Heart right ventricle (tissue), 16 donors: ENCODE measurements at regions not wholly inside any gene's neighbourhood (a gene's known extent, or its start where the extent isn't known, plus 50 kb on each side); places are given as distances from the start of the nearest gene placed in this dataset.

ENCODE experiments used
- ATAC-seq, 8 donors: fragments of 200-7000 bp; cut with Tn5 transposase; one replicate each; pipeline ENCODE4 v1.9.1; 2020; ENCODE audit warnings: mild to moderate bottlenecking in 8 of 8, moderate library complexity in 8 of 8, moderate number of reproducible peaks in 1 of 8
- DNase-seq, 2 donors: peaks; one replicate each; pipeline ENCODE4 v3.0.0-alpha.2; 2020
- H3K27ac ChIP-seq, 10 donors: fragments of 200-600 bp; sonication (generic) in 2 of 10; one replicate each; pipeline versions ENCODE4 v1.5.0 to v1.8.0; 2020 to 2022; ENCODE audit warnings: mild to moderate bottlenecking in 3 of 10
- H3K27me3 ChIP-seq, 7 donors: fragments of 200-600 bp; one replicate each; pipeline ENCODE4 v1.8.0; 2021 to 2022; ENCODE audit warnings: mild to moderate bottlenecking in 2 of 7
- H3K36me3 ChIP-seq, 9 donors: fragments of 200-600 bp; sonication (generic) in 1 of 9; one replicate each; pipeline versions ENCODE4 v1.5.0 to v1.8.0; 2020 to 2022; ENCODE audit warnings: mild to moderate bottlenecking in 2 of 9
- H3K4me1 ChIP-seq, 9 donors: fragments of 200-600 bp; sonication (generic) in 1 of 9; one replicate each; pipeline versions ENCODE4 v1.5.0 to v1.8.0; 2020 to 2022; ENCODE audit warnings: mild to moderate bottlenecking in 4 of 9
- H3K4me3 ChIP-seq, 10 donors: fragments of 200-600 bp; sonication (generic) in 2 of 10; one replicate each; pipeline versions ENCODE4 v1.5.0 to v1.8.0; 2020 to 2022; ENCODE audit warnings: mild to moderate bottlenecking in 7 of 10, moderate library complexity in 2 of 10
- H3K9me3 ChIP-seq, 11 donors: fragments of 200-600 bp in 10 of 11; sonication (generic) in 2 of 11; one replicate each; pipeline versions ENCODE4 v1.5.0 to v1.8.0; 2013 to 2022; ENCODE audit warnings: mild to moderate bottlenecking in 2 of 11, control low read depth in 1 of 11, moderate library complexity in 1 of 11
- CTCF ChIP-seq, 9 donors: fragments of 200-600 bp; sonication (generic) in 2 of 9; IDR thresholded peaks; one replicate each; pipeline versions ENCODE4 v1.5.0 to v1.8.0; 2021 to 2022; ENCODE audit warnings: antibody characterized with exemption in 9 of 9, mild to moderate bottlenecking in 5 of 9, moderate library complexity in 1 of 9
- WGBS, 2 donors: extraction: QIAGEN DNeasy Blood & Tissue Kit; methylation state at CpG; one replicate each; pipeline ENCODE4 v1.1.7; 2013; ENCODE audit warnings: inconsistent platforms in 1 of 2; 5-methylcytosine and 5-hydroxymethylcytosine counted together
- intact Hi-C, 10 donors: fragments of 100-400 bp; cut with DNase I; formaldehyde crosslinking; loops; one replicate each; pipeline versions ENCODE4 v1.11.1 to v1.14.2; 2022
- donor health status: Arrhythmogenic right ventricular cardiomyopathy.
- donor health status: ischemic (EF 13 %, LVEDD 7.1; RV severe dilation, severe dysfunction).
- donor health status: healthy with polysubstance abuse.
- donor health status: DM: no; HTN: yes; CAD: no.
- donor health status: DM: no; HTN: no; CAD: no.
- donor health status: ischemic (EF 25% LVEDD 6.9; RV normal size, moderate dysfunction).
- donor health status: ischemic (EF 25% LVEDD 5.7; RV mildly dilated, moderate dysfunction).
- donor health status: healthy.
- donor health status: DM: yes; HTN: yes; CAD: no.
- donor health status: Ischemic cardiomyopathy.
- donor health status: ischemic (EF 35%, LVEDD 5.7; RV mildly dilated, moderate dysfunction).
- donor health status: nonischemic (EF 11% LVEDD 7.7; RV severe dilation, severe dysfunction).
- donor health status: DM: yes; HTN: yes; CAD: no.
- donor health status: PGD.
- donor health status: ischemic (EF 29% LVEDD 5.4; RV normal size, mild dysfunction).
- donor health status: nonischemic (EF 23%, LVEDD 6.1; RV moderate dilation, normal function).

DNA sequence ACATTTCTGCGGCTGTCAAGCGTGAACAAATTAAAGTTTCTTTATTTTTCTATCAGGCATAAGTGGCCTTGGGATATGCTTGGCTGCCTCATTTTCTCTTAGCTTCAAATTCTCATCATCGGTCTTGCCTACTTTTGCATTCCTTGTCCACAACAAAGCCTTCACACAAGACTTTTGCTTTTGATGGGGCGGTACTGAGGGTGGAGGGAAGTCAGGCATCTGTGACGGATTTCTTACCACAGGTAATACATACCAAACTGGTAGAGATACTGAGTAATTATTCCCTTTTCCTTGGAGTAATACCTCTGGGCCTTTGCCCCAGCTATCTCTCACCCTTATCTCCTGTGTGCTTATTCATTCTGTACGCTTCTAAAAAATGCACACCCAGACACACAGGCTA lies 468.3 kb upstream of the RGPD4 start:
- Histone ChIP-seq H3K4me1 (no peaks in the 10 kb centered on the region), H3K9me3 (peaks cover 0 to 5% (median 0%) of the 10 kb centered on the region in 11 donors), H3K4me3 (no peak overlapping the region), H3K27ac (no peak overlapping the region), H3K27me3 (no peaks in the 10 kb centered on the region), H3K36me3 (no peaks in the 10 kb centered on the region)
- TF ChIP-seq CTCF (IDR thresholded peaks at IDR 0.05): no peak
- intact Hi-C loops: no loop called here
- DNase-seq (no peak), ATAC-seq (no peak)
- WGBS, 2 donors: 86 to 89% methylated on average over 6 of the region's 6 CpGs

- ATAC-seq: no peak
- no peak overlapping the region for H3K4me3 ChIP-seq
- H3K27ac ChIP-seq: no peak overlapping the region
- DNase-seq: no peak
- TF ChIP-seq CTCF (IDR thresholded peaks at IDR 0.05): no peak
- H3K9me3 ChIP-seq: no peaks in the 10 kb centered on the region
- no peaks in the 10 kb centered on the region for H3K4me1 ChIP-seq
- 82 to 84% methylated on average over 4 of the region's 4 CpGs for WGBS, 2 donors
- no peaks in the 10 kb centered on the region for H3K27me3 ChIP-seq
- no peaks in the 10 kb centered on the region for H3K36me3 ChIP-seq
- intact Hi-C loops: no loop called here
Observed at GRCh38 chr2:107359021-107359420, 467.7 kb upstream of the RGPD4 start.

- intact Hi-C loops: no loop called here
- DNase-seq: no peak
- Histone ChIP-seq H3K4me3 (no peak overlapping the region), H3K27me3 (no peaks in the 10 kb centered on the region), H3K9me3 (no peaks in the 10 kb centered on the region), H3K27ac (no peak overlapping the region), H3K36me3 (no peaks in the 10 kb centered on the region), H3K4me1 (no peaks in the 10 kb centered on the region)
- WGBS, 2 donors: 72 to 76% methylated on average over 4 of the region's 4 CpGs
- TF ChIP-seq CTCF (IDR thresholded peaks at IDR 0.05): no peak
- no peak for ATAC-seq
Observed at GRCh38 chr2:107361751-107362381, 464.8 kb upstream of the RGPD4 start.

DNA sequence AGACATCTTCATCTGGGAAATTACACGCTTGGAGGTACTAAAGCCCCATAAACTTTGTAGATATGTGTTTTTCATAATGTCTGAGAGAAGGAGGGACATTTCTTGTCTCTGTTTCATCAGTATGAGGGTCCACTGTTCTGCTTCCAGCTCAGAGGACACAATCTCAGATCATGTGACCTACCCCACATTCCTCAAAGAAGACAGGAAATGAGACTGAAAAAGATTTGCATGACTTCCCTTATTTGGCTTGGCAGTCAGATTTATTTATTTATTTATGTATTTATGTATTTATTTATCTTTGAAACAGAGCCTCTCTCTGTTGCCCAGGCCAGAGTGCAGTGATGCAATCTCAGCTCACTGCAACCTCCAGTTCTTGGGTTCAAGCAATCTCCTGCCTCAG lies 463.7 kb upstream of the RGPD4 start:
- H3K27me3 ChIP-seq: no peaks in the 10 kb centered on the region
- no peak for TF ChIP-seq CTCF (IDR thresholded peaks at IDR 0.05)
- no peak overlapping the region for H3K4me3 ChIP-seq
- no peak overlapping the region for H3K27ac ChIP-seq
- no peaks in the 10 kb centered on the region for H3K36me3 ChIP-seq
- intact Hi-C loops: no loop called here
- no peaks in the 10 kb centered on the region for H3K9me3 ChIP-seq
- no peak for DNase-seq
- no peak for ATAC-seq
- WGBS, 2 donors: 96 to 97% methylated on average over 1 of the region's 1 CpG
- H3K4me1 ChIP-seq: no peaks in the 10 kb centered on the region
